WTC11 (cell line): ENCODE measurements at regions not wholly inside any gene's neighbourhood (a gene's known extent, or its start where the extent isn't known, plus 50 kb on each side); places are given as distances from the start of the nearest gene placed in this dataset.
"Not testable (repeated sequence)": the region's sequence is repeated elsewhere in the genome, so short reads cannot be mapped to it uniquely, and the experiment has no call there.

Source experiments
- ATAC-seq: fragments of 200-7000 bp; cut with Tn5 transposase; 2 replicates; pipeline ENCODE4 v1.10.0; 2021; ENCODE audit warnings: mild to moderate bottlenecking, moderate library complexity
- CTCF ChIA-PET: fragments of 300-600 bp; sonication (Branson Sonifier 250); formaldehyde crosslinking; loops from one replicate; lab custom pipeline; 2021; ENCODE audit warnings: antibody characterized with exemption; lab: Charles Lee
- POLR2A ChIA-PET: fragments of 350-600 bp; sonication (Branson Sonifier 250); formaldehyde crosslinking; loops from one replicate; lab custom pipeline; 2021; ENCODE audit warnings: antibody characterized with exemption; lab: Charles Lee
- DNase-seq: peaks from one replicate; pipeline ENCODE4 v3.0.0; 2021; ENCODE audit warnings: low spot score
- H3K27ac Mint-ChIP-seq: 2 replicates; pipeline ENCODE4 v1.8.0; 2021; ENCODE audit warnings: mixed read lengths
- H3K27me3 Mint-ChIP-seq: 2 replicates; pipeline ENCODE4 v1.8.0; 2021; ENCODE audit warnings: low read depth, mild to moderate bottlenecking, moderate library complexity, mixed read lengths
- H3K36me3 Mint-ChIP-seq: 2 replicates; pipeline ENCODE4 v1.8.0; 2021; ENCODE audit warnings: mixed read lengths
- H3K4me1 Mint-ChIP-seq: 2 replicates; pipeline ENCODE4 v1.8.0; 2022; ENCODE audit warnings: mixed read lengths
- H3K4me3 Mint-ChIP-seq: 2 replicates; pipeline ENCODE4 v1.8.0; 2021; ENCODE audit warnings: mild to moderate bottlenecking, moderate library complexity, mixed read lengths
- H3K9me3 Mint-ChIP-seq: 2 replicates; pipeline ENCODE4 v1.8.0; 2021; ENCODE audit warnings: mixed read lengths
- CDX4 ChIP-seq: fragments of 250-450 bp; sonication (Bioruptor Pico); IDR thresholded peaks from 2 replicates; pipeline ENCODE4 v1.9.0; 2021; ENCODE audit warnings: moderate library complexity, mild to moderate bottlenecking, inconsistent platforms, borderline replicate concordance
- EMX1 ChIP-seq: fragments of 250-450 bp; sonication (Bioruptor Pico); IDR thresholded peaks from 2 replicates; pipeline ENCODE4 v1.8.0; 2021; ENCODE audit warnings: mild to moderate bottlenecking
- FOXK1 ChIP-seq: sonication (generic); formaldehyde crosslinking; IDR thresholded peaks from 2 replicates; pipeline ENCODE4 v1.8.0; 2022; ENCODE audit warnings: mild to moderate bottlenecking, moderate library complexity, missing genetic modification reagents
- PRRX2 ChIP-seq: fragments of 250-450 bp; sonication (Bioruptor Pico); IDR thresholded peaks from 2 replicates; pipeline ENCODE4 v1.8.0; 2021; ENCODE audit warnings: mild to moderate bottlenecking
- SP1 ChIP-seq: sonication (generic); formaldehyde crosslinking; conservative IDR thresholded peaks from 2 replicates; pipeline ENCODE4 v1.8.1; 2022; ENCODE audit warnings: missing genetic modification reagents
- TEAD1 ChIP-seq: sonication (generic); formaldehyde crosslinking; IDR thresholded peaks from 2 replicates; pipeline ENCODE4 v1.8.0; 2022; ENCODE audit warnings: mild to moderate bottlenecking, missing genetic modification reagents
- USF2 ChIP-seq: sonication (generic); formaldehyde crosslinking; IDR thresholded peaks from 2 replicates; pipeline ENCODE4 v1.8.1; 2023; ENCODE audit warnings: mild to moderate bottlenecking, missing genetic modification reagents, moderate library complexity
- ZNF232 ChIP-seq: sonication (generic); formaldehyde crosslinking; IDR thresholded peaks from 2 replicates; pipeline ENCODE4 v1.8.0; 2022; ENCODE audit warnings: mild to moderate bottlenecking, missing genetic modification reagents
- ZNF317 ChIP-seq: sonication (generic); formaldehyde crosslinking; IDR thresholded peaks from 2 replicates; pipeline ENCODE4 v1.8.1; 2023; ENCODE audit warnings: low read depth, mild to moderate bottlenecking, moderate library complexity, missing genetic modification reagents, borderline replicate concordance
- ZNF425 ChIP-seq: fragments of 250-450 bp; sonication (Bioruptor Pico); conservative IDR thresholded peaks from 2 replicates; pipeline ENCODE4 v1.9.0; 2021; ENCODE audit warnings: mild to moderate bottlenecking
- ZNF512 ChIP-seq: sonication (generic); formaldehyde crosslinking; IDR thresholded peaks from 2 replicates; pipeline ENCODE4 v1.8.1; 2022; ENCODE audit warnings: missing genetic modification reagents, borderline replicate concordance
- TF ChIP-seq, protein P1 (sequence below): fragments of 250-450 bp; sonication (Bioruptor Pico); IDR thresholded peaks from 2 replicates; pipeline ENCODE4 v1.9.0; 2021; ENCODE audit warnings: mild to moderate bottlenecking
- TF ChIP-seq, protein P2 (sequence below): sonication (generic); formaldehyde crosslinking; conservative IDR thresholded peaks from 2 replicates; pipeline ENCODE4 v1.8.1; 2022; ENCODE audit warnings: mild to moderate bottlenecking, missing genetic modification reagents

DNA sequence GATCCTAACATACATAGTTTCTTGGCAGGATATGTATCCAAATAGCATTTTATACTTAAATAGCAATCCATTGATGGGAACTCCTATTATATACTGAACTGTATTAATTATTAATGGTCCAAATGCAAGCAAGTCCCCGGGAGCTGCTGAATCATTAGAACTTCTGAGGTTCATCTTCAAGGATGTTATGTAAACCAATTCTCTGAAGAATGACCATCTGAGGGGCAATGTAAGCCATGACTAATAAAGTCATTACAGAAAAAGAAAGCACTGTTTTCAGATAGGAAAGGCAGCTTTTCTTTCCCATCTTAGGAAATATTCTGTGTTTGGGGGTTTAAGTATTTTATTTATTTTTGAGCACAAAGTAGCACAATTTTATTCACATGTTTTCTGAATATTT is 166.1 kb upstream of the SLC16A7 start:
- no peak for TF ChIP-seq ZNF317 (CRISPR knock-in tag)
- ChIA-PET POLR2A (no interaction called here), CTCF (interaction anchor here (1.3 to 1.7 kb wide), 2 partner anchors 26 to 405 kb away, joined by 3 to 5 read pairs; no protein-coding TSS in a partner anchor)
- Mint-ChIP-seq H3K9me3 (no peaks in the 10 kb centered on the region), H3K4me3 (no peak overlapping the region), H3K27me3 (no peaks in the 10 kb centered on the region), H3K27ac (no peak overlapping the region), H3K36me3 (no peaks in the 10 kb centered on the region), H3K4me1 (peaks cover 30% of the 10 kb centered on the region)
- no peak for DNase-seq
- no peak for ATAC-seq

GRCh38 chr12:59425798-59426197 is 170.0 kb upstream of the SLC16A7 start:
- Mint-ChIP-seq H3K36me3 (no peaks in the 10 kb centered on the region), H3K27ac (no peak overlapping the region)
- POLR2A ChIA-PET = no interaction called here

GRCh38 chr12:59424666-59425065 is 171.2 kb upstream of the SLC16A7 start:
- DNase-seq, H3K4me1 Mint-ChIP-seq, H3K36me3 Mint-ChIP-seq, H3K27me3 Mint-ChIP-seq, H3K4me3 Mint-ChIP-seq, H3K9me3 Mint-ChIP-seq, ATAC-seq, H3K27ac Mint-ChIP-seq, POLR2A ChIA-PET: not testable (repeated sequence)
- CTCF ChIA-PET = interaction anchor here (1.3 kb wide), 1 partner anchor 21 kb away, joined by 3 read pairs; no protein-coding TSS in a partner anchor

More at GRCh38 chr12:59425798-59426197, 170.0 kb upstream of the SLC16A7 start:
- Mint-ChIP-seq H3K27me3 (no peaks in the 10 kb centered on the region), H3K9me3 (no peaks in the 10 kb centered on the region), H3K4me3 (no peak overlapping the region), H3K4me1 (peaks cover 10% of the 10 kb centered on the region)
- no peak for ATAC-seq
- CTCF ChIA-PET = interaction anchor here (0.7 to 1.3 kb wide), 2 partner anchors 22 to 136 kb away, joined by 3 to 4 read pairs; no protein-coding TSS in a partner anchor
- TF ChIP-seq, protein P1, sequence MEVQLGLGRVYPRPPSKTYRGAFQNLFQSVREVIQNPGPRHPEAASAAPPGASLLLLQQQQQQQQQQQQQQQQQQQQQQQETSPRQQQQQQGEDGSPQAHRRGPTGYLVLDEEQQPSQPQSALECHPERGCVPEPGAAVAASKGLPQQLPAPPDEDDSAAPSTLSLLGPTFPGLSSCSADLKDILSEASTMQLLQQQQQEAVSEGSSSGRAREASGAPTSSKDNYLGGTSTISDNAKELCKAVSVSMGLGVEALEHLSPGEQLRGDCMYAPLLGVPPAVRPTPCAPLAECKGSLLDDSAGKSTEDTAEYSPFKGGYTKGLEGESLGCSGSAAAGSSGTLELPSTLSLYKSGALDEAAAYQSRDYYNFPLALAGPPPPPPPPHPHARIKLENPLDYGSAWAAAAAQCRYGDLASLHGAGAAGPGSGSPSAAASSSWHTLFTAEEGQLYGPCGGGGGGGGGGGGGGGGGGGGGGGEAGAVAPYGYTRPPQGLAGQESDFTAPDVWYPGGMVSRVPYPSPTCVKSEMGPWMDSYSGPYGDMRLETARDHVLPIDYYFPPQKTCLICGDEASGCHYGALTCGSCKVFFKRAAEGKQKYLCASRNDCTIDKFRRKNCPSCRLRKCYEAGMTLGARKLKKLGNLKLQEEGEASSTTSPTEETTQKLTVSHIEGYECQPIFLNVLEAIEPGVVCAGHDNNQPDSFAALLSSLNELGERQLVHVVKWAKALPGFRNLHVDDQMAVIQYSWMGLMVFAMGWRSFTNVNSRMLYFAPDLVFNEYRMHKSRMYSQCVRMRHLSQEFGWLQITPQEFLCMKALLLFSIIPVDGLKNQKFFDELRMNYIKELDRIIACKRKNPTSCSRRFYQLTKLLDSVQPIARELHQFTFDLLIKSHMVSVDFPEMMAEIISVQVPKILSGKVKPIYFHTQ = no peak
- TF ChIP-seq, protein P2, sequence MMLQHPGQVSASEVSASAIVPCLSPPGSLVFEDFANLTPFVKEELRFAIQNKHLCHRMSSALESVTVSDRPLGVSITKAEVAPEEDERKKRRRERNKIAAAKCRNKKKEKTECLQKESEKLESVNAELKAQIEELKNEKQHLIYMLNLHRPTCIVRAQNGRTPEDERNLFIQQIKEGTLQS (CRISPR knock-in tag) = no peak
- TF ChIP-seq ZNF425 (CRISPR knock-in tag) = no peak
- TF ChIP-seq ZNF232 (CRISPR knock-in tag) = no peak
- TF ChIP-seq ZNF512 (CRISPR knock-in tag) = no peak
- TF ChIP-seq TEAD1 (CRISPR knock-in tag) = no peak
- TF ChIP-seq CDX4 = no peak
- no peak for TF ChIP-seq ZNF317 (CRISPR knock-in tag)
- TF ChIP-seq USF2 (CRISPR knock-in tag) = no peak
- no peak for TF ChIP-seq SP1 (CRISPR knock-in tag)
- no peak for TF ChIP-seq PRRX2
- no peak for TF ChIP-seq FOXK1 (CRISPR knock-in tag)
- TF ChIP-seq EMX1 (CRISPR knock-in tag) = no peak
- no peak for DNase-seq
